Mesendoderm (in vitro differentiated cells): ENCODE measurements at regions not wholly inside any gene's neighbourhood (a gene's known extent, or its start where the extent isn't known, plus 50 kb on each side); places are given as distances from the start of the nearest gene placed in this dataset.

Experiments used
- DNase-seq: peaks from one replicate; pipeline ENCODE4 v3.0.0; 2013
- H2AK5ac ChIP-seq: 2 replicates; pipeline ENCODE4 v1.6.1; 2013; ENCODE audit warnings: low read length, inconsistent platforms
- H2BK120ac ChIP-seq: 2 replicates; pipeline ENCODE4 v1.6.1; 2013; ENCODE audit warnings: low read depth, mild to moderate bottlenecking, low read length, moderate library complexity, mixed read lengths
- H2BK15ac ChIP-seq: replicated peaks from 2 replicates; pipeline ENCODE4 v1.6.1; 2013; ENCODE audit warnings: low read depth, mild to moderate bottlenecking, moderate library complexity
- H2BK5ac ChIP-seq: 2 replicates; pipeline ENCODE4 v1.6.1; 2013; ENCODE audit warnings: low read length, inconsistent platforms
- H3K18ac ChIP-seq: 2 replicates; pipeline ENCODE4 v1.6.1; 2013; ENCODE audit warnings: mild to moderate bottlenecking, low read length, mixed read lengths
- H3K23ac ChIP-seq: one replicate; pipeline ENCODE4 v1.6.1; 2013; ENCODE audit warnings: low read length
- H3K27ac ChIP-seq: 2 replicates; pipeline ENCODE4 v1.5.1; 2013; ENCODE audit warnings: low read depth, mild to moderate bottlenecking, inconsistent platforms, low read length, moderate library complexity
- H3K27me3 ChIP-seq: 2 replicates; pipeline ENCODE4 v1.6.1; 2013; ENCODE audit warnings: low read length, control low read depth, mild to moderate bottlenecking, inconsistent platforms; ENCODE audit not compliant: insufficient read depth, poor library complexity
- H3K36me3 ChIP-seq: 2 replicates; pipeline ENCODE4 v1.6.1; 2013; ENCODE audit warnings: low read length, inconsistent platforms; ENCODE audit not compliant: control insufficient read depth, insufficient read depth
- H3K4ac ChIP-seq: one replicate; pipeline ENCODE4 v1.6.1; 2013; ENCODE audit warnings: low read depth, mild to moderate bottlenecking, low read length, moderate library complexity
- H3K4me1 ChIP-seq: 2 replicates; pipeline ENCODE4 v1.6.1; 2013; ENCODE audit warnings: low read depth, low read length, inconsistent platforms; ENCODE audit not compliant: control insufficient read depth
- H3K4me2 ChIP-seq: 2 replicates; pipeline ENCODE4 v1.6.1; 2013; ENCODE audit warnings: low read length
- H3K4me3 ChIP-seq: 2 replicates; pipeline ENCODE4 v1.5.1; 2013; ENCODE audit warnings: mild to moderate bottlenecking, low read length
- H3K56ac ChIP-seq: one replicate; pipeline ENCODE4 v1.6.1; 2013; ENCODE audit warnings: low read length
- H3K79me1 ChIP-seq: 2 replicates; pipeline ENCODE4 v1.6.1; 2013; ENCODE audit warnings: low read length, inconsistent platforms
- H3K79me2 ChIP-seq: 2 replicates; pipeline ENCODE4 v1.6.1; 2013; ENCODE audit warnings: mild to moderate bottlenecking, low read length; ENCODE audit not compliant: control insufficient read depth, insufficient read depth
- H3K9ac ChIP-seq: 2 replicates; pipeline ENCODE4 v1.6.1; 2013; ENCODE audit warnings: low read length, inconsistent platforms
- H4K5ac ChIP-seq: one replicate; pipeline ENCODE4 v1.6.1; 2013; ENCODE audit warnings: low read length
- H4K8ac ChIP-seq: one replicate; pipeline ENCODE4 v1.6.1; 2013; ENCODE audit warnings: low read depth, mild to moderate bottlenecking, control low read depth, low read length, moderate library complexity
- WGBS: extraction: QIAGEN DNeasy Blood & Tissue Kit; methylation state at CpG from one replicate; pipeline ENCODE4 v1.1.7; 2013; ENCODE audit warnings: low lambda C conversion rate, missing lambda C conversion rate; ENCODE audit not compliant: insufficient coverage; ENCODE audit errors: extremely low coverage; 5-methylcytosine and 5-hydroxymethylcytosine counted together

DNA sequence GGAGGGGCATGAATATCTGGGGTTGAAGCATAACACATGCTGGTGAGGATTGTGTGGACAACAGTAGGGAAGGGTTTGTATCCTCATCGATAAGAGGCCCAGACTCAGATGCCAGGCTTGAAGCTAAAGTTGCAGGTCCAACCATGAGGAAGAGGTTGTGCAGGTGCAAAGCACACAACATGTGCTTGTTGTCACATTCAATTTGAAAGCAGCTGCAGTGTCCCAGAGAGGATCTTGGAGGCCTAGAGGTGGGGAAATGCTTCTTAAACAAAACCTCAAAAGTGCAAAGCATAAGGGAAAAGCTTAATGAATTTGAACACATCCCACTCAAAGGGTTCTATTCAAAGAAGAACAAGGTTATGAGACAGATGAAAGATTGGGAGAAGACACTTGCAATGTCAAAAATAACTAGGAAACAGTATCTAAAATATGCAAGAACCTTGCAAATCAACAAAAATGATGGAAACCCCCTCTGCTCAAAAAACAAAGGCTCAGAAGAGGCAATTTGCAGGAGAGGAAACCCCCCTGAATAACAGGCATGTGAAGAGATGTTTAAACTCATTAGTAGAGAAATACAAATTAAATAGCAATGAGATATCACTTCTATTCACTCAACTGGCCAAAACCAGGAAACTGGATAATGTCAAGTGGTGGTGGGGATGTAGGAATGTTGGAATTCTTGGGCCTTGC, 187.1 kb downstream of the KATNAL1 start:
- Histone ChIP-seq H3K36me3 (no peaks in the 10 kb centered on the region), H3K79me2 (no peaks in the 10 kb centered on the region), H3K9ac (no peak overlapping the region), H3K27ac (no peak overlapping the region), H3K79me1 (no peaks in the 10 kb centered on the region), H3K23ac (no peak overlapping the region), H3K4ac (no peak overlapping the region), H3K56ac (no peak overlapping the region), H2AK5ac (no peak overlapping the region), H2BK5ac (no peak overlapping the region), H2BK15ac (no peak overlapping the region), H3K4me3 (no peak overlapping the region), H4K5ac (no peak overlapping the region), H2BK120ac (no peak overlapping the region), H3K4me2 (no peak overlapping the region), H4K8ac (no peak overlapping the region), H3K4me1 (no peaks in the 10 kb centered on the region), H3K18ac (no peak overlapping the region), H3K27me3 (no peaks in the 10 kb centered on the region)
- no peak for DNase-seq
- WGBS: no CpG with 5 or more reads among the region's 1 CpG

DNA sequence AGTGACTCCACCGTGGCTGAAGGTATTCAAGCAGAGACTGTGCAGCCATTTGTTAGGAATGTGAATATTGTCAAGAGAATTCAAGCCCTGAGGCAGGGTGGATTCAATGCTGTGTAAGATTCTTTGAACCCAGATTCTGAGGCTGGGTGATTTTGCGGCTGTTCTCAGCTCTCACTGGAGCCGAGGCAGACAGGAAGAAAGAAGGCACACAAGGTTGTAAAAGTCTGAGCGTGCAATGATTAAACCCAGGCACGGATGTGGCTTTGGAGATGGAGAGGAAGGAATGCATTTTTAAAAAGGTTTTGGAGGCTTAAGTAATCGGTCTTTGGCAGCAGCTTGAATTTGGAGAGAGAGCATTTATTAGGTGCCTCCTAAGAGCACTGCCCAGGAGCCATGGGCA, 187.9 kb downstream of the KATNAL1 start:
- Histone ChIP-seq H4K8ac (no peak overlapping the region), H3K18ac (no peak overlapping the region), H2BK5ac (no peak overlapping the region), H3K4me3 (no peak overlapping the region), H3K27ac (no peak overlapping the region), H2BK120ac (no peak overlapping the region), H4K5ac (no peak overlapping the region), H3K9ac (no peak overlapping the region), H3K27me3 (no peaks in the 10 kb centered on the region), H3K4ac (no peak overlapping the region), H3K79me1 (no peaks in the 10 kb centered on the region), H3K36me3 (no peaks in the 10 kb centered on the region), H2BK15ac (no peak overlapping the region), H3K4me1 (no peaks in the 10 kb centered on the region), H3K79me2 (no peaks in the 10 kb centered on the region), H3K56ac (no peak overlapping the region), H3K23ac (no peak overlapping the region), H2AK5ac (no peak overlapping the region), H3K4me2 (no peak overlapping the region)
- no CpG with 5 or more reads among the region's 6 CpGs for WGBS
- DNase-seq: no peak

DNA sequence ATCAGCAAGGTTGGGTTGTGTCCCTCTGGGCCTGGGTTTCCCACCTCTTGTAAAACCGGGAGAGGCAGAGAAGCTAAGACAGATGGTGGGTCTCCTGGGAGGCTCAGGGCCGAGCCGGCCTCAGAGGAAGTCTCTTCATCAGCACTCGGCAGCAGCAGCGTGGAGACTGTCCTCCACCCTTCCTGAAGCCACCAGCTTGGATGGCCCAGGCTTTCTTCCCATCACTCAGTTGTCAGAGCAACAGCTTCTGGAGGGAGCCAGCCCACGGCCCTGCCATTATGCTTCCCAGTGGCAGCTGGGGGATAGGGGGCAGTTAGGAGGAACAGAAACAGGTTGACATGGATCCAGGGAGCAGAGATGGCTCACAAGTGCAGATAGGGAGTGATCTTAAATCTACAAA, 191.0 kb downstream of the KATNAL1 start:
- H3K27ac ChIP-seq: no peak overlapping the region
- no peak overlapping the region for H2BK15ac ChIP-seq
- no peak overlapping the region for H3K9ac ChIP-seq
- H3K36me3 ChIP-seq: no peaks in the 10 kb centered on the region
- H2BK5ac ChIP-seq: no peak overlapping the region
- peaks cover 7% of the 10 kb centered on the region for H3K4me1 ChIP-seq
- no peak overlapping the region for H4K5ac ChIP-seq
- H3K27me3 ChIP-seq: no peaks in the 10 kb centered on the region
- no peak overlapping the region for H2AK5ac ChIP-seq
- H3K4ac ChIP-seq: no peak overlapping the region
- H2BK120ac ChIP-seq: no peak overlapping the region
- no peak overlapping the region for H3K56ac ChIP-seq
- H3K23ac ChIP-seq: no peak overlapping the region
- no peaks in the 10 kb centered on the region for H3K79me2 ChIP-seq
- H3K18ac ChIP-seq: no peak overlapping the region
- no CpG with 5 or more reads among the region's 6 CpGs for WGBS
- DNase-seq: no peak
- H3K4me3 ChIP-seq: no peak overlapping the region
- H3K79me1 ChIP-seq: no peaks in the 10 kb centered on the region
- H3K4me2 ChIP-seq: no peak overlapping the region
- no peak overlapping the region for H4K8ac ChIP-seq

DNA sequence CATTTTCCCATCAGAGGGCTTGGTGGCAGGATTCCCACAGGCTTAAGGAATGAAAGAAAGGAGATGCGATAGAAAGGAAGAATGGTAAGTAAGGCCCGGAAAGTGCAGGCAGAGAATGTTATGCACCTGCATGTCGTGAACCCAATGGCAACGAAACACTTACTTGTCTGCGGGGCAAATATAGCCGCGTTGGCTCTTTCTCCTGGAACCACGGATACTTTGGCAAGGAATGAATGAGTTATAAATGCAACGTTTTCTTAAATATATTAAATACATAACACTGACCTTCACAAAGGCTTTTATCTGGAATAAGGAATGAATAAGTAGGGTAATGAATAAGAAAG, 192.1 kb downstream of the KATNAL1 start:
- H2BK5ac ChIP-seq: no peak overlapping the region
- H3K4me2 ChIP-seq: no peak overlapping the region
- no peak overlapping the region for H3K23ac ChIP-seq
- no peak overlapping the region for H3K4me3 ChIP-seq
- WGBS: no CpG with 5 or more reads among the region's 9 CpGs
- H3K79me2 ChIP-seq: no peaks in the 10 kb centered on the region
- H2AK5ac ChIP-seq: no peak overlapping the region
- no peak overlapping the region for H2BK120ac ChIP-seq
- H3K27me3 ChIP-seq: no peaks in the 10 kb centered on the region
- H3K27ac ChIP-seq: no peak overlapping the region
- H3K56ac ChIP-seq: no peak overlapping the region
- no peaks in the 10 kb centered on the region for H3K36me3 ChIP-seq
- no peak overlapping the region for H3K18ac ChIP-seq
- peaks cover 7% of the 10 kb centered on the region for H3K4me1 ChIP-seq
- H3K4ac ChIP-seq: no peak overlapping the region
- H2BK15ac ChIP-seq: no peak overlapping the region
- H3K79me1 ChIP-seq: no peaks in the 10 kb centered on the region
- H3K9ac ChIP-seq: no peak overlapping the region
- H4K8ac ChIP-seq: no peak overlapping the region
- H4K5ac ChIP-seq: no peak overlapping the region
- DNase-seq: no peak

DNA sequence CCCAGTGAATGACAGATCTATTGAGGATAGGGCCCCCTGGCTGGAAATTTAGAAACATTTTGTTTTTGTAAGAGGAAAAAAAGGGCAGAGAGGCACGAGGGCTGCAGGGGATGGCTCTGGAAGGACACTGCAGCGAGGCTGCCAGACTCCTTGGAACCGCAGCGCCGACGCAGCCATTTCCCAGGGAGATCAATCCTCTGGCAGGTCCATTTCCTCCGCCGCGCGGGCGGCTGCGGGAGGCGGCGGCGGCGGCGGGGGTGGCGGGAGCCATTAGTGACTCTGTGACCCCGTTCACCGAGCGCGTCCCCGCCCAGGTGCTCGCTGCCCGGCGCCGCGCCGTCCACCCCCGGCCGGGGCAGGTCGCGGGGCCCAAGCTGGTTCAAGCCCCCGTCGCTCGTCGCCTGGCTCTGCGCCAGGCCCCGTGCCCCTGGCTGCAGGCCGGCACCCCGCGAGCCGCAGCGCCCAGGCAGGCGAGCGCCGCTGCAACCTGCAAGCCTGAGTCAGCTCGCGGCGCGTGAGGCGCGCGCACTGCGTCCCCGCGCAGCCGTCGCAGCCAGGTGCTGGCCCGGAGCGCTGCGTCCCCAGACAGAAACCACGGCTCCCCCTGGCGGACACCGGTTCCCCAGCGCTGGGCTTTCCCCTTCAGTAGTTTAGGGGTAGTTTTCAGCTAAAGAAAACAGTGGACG, 192.6 kb downstream of the KATNAL1 start:
- H4K5ac ChIP-seq: peak overlapping the region; percentile 78
- H3K27me3 ChIP-seq: no peaks in the 10 kb centered on the region
- no peak overlapping the region for H2BK5ac ChIP-seq
- H3K79me2 ChIP-seq: no peaks in the 10 kb centered on the region
- no peak overlapping the region for H3K23ac ChIP-seq
- peak overlapping the region; percentile 20 for H3K27ac ChIP-seq
- H4K8ac ChIP-seq: no peak overlapping the region
- no peaks in the 10 kb centered on the region for H3K79me1 ChIP-seq
- no peak overlapping the region for H2AK5ac ChIP-seq
- no CpG with 5 or more reads among the region's 67 CpGs for WGBS
- peak overlapping the region; percentile 7 for H2BK120ac ChIP-seq
- peak overlapping the region; percentile 76 for H3K56ac ChIP-seq
- H3K4me3 ChIP-seq: no peak overlapping the region
- H3K4me2 ChIP-seq: peak overlapping the region; percentile 32
- peak; percentile 92 for DNase-seq
- peak overlapping the region; percentile 81 for H3K4ac ChIP-seq
- no peaks in the 10 kb centered on the region for H3K36me3 ChIP-seq
- H3K18ac ChIP-seq: peak overlapping the region; percentile 91
- peak overlapping the region; percentile 53 for H3K9ac ChIP-seq
- peaks cover 7% of the 10 kb centered on the region for H3K4me1 ChIP-seq
- no peak overlapping the region for H2BK15ac ChIP-seq
